Testis (tissue), 2 donors: ENCODE measurements at regions not wholly inside any gene's neighbourhood (a gene's known extent, or its start where the extent isn't known, plus 50 kb on each side); places are given as distances from the start of the nearest gene placed in this dataset.

ENCODE experiments used
- CTCF ChIP-seq, 3 experiments: fragments of 450-650 bp in 2 of 3; fragments of 200-600 bp in 1 of 3; sonication (generic) in 1 of 3; IDR thresholded peaks; one replicate each; pipeline ENCODE4 v1.5.1; 2016 to 2019; ENCODE audit warnings: antibody characterized with exemption in 3 of 3, mild to moderate bottlenecking in 2 of 3, moderate library complexity in 1 of 3
- POLR2A ChIP-seq: fragments of 450-650 bp; IDR thresholded peaks from one replicate; pipeline ENCODE4 v1.6.1; 2017; ENCODE audit warnings: antibody characterized with exemption, mild to moderate bottlenecking, moderate library complexity

DNA sequence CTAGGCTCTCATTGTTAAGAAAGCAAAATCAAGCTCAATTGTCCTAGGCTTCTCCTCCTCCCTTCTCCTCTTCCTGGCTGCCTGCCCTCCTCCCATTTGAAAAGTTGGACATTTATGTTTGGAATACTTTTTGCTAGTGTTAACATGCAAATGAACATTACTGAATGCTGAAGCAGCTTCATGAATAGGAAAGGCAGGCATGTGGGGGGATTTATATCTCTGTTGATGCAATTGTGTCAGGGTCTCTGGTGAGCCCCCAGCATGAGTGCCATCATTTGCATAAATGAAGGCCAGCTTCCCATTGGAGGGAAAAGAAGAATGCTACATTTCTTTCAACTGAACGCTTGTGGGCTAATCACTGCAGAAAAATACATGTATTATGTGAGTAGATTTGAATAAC, 160.1 kb upstream of the NDST3 start:
- TF ChIP-seq CTCF (IDR thresholded peaks at IDR 0.05) (no peak), POLR2A (no peak)
